Gastrocnemius medialis (tissue), 4 donors: ENCODE measurements at regions not wholly inside any gene's neighbourhood (a gene's known extent, or its start where the extent isn't known, plus 50 kb on each side); places are given as distances from the start of the nearest gene placed in this dataset.
"Not testable (repeated sequence)": the region's sequence is repeated elsewhere in the genome, so short reads cannot be mapped to it uniquely, and the experiment has no call there.

Experiments
- ATAC-seq, 2 donors: fragments of 150-250 bp; one replicate each; pipeline ENCODE4 v1.9.1; 2016
- DNase-seq, 2 donors: peaks; one replicate each; pipeline ENCODE4 v3.0.0-alpha.2; 2019
- H3K27ac ChIP-seq, 4 donors: fragments of 200-600 bp; sonication (generic); 1 replicate in 1 of 4; 2 replicates in 3 of 4; pipeline ENCODE4 v1.5.1; 2016 to 2018; ENCODE audit warnings: mild to moderate bottlenecking in 2 of 4, moderate library complexity in 1 of 4
- H3K27me3 ChIP-seq, 3 donors: fragments of 200-600 bp; sonication (generic) in 2 of 3; 1 replicate in 1 of 3; 2 replicates in 2 of 3; pipeline versions ENCODE4 v1.5.1 to v1.6.0; 2016 to 2019; ENCODE audit warnings: mild to moderate bottlenecking in 1 of 3, moderate library complexity in 1 of 3
- H3K36me3 ChIP-seq, 2 donors: fragments of 200-600 bp; sonication (generic) in 1 of 2; one replicate each; pipeline ENCODE4 v1.5.1; 2017 to 2018
- H3K4me1 ChIP-seq, 2 donors: fragments of 200-600 bp; sonication (generic) in 1 of 2; one replicate each; pipeline ENCODE4 v1.5.1; 2016 to 2017; ENCODE audit warnings: mild to moderate bottlenecking in 2 of 2
- H3K4me3 ChIP-seq, 4 donors: fragments of 200-600 bp; sonication (generic) in 3 of 4; 1 replicate in 1 of 4; 2 replicates in 3 of 4; pipeline ENCODE4 v1.5.1; 2016 to 2019; ENCODE audit warnings: mild to moderate bottlenecking in 2 of 4
- H3K9me3 ChIP-seq, 3 donors: fragments of 200-600 bp; sonication (generic) in 2 of 3; 1 replicate in 1 of 3; 2 replicates in 2 of 3; pipeline ENCODE4 v1.5.1; 2016 to 2019
- POLR2A ChIP-seq, 2 donors: fragments of 450-650 bp; IDR thresholded peaks; one replicate each; pipeline ENCODE4 v1.6.1; 2017; ENCODE audit warnings: antibody characterized with exemption in 2 of 2, mild to moderate bottlenecking in 2 of 2, moderate library complexity in 2 of 2
- in situ Hi-C, 4 donors: fragments of 200-750 bp; cut with MboI; loops; one replicate each; pipeline versions ENCODE4 v1.15.0 to v1.8.0; 2017; ENCODE audit warnings: low sequenced_read_pairs in 4 of 4
- intact Hi-C: fragments of 100-400 bp; cut with DNase I; formaldehyde crosslinking; loops from one replicate; pipeline ENCODE4 v1.15.1; 2023; ENCODE audit warnings: low total_unique reads
- TF ChIP-seq, protein P1 (sequence below), 5 experiments: fragments of 450-650 bp in 3 of 5; fragments of 200-600 bp in 2 of 5; sonication (generic) in 2 of 5; IDR thresholded peaks in 4 of 5; conservative IDR thresholded peaks in 1 of 5; 1 replicate in 4 of 5; 2 replicates in 1 of 5; pipeline ENCODE4 v1.5.1; 2016 to 2019; ENCODE audit warnings: antibody characterized with exemption in 5 of 5, mild to moderate bottlenecking in 3 of 5, moderate library complexity in 3 of 5

DNA sequence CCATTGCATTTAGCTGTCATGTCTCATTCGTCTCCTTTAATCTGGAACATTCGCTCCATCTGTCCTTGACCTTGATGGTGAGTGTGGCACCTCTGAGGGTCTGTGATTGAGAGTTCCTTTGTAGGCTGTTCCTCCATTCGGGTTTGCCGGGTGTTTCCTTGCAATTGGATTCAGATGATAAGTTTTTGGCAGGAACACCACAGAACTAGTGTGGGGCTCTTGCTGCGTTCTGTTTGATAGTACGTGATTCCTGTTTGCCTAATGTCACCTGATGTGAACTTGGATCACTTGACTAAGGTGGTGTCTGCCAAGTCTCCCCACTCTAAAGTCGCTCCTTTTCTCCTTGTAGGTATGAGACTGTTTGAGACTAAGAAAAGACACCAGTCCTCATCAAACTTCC is 109.7 kb upstream of the TMEM45B start:
- DNase-seq, result no peak
- H3K9me3 ChIP-seq, result no peaks in the 10 kb centered on the region
- no peak overlapping the region for H3K27ac ChIP-seq
- TF ChIP-seq, protein P1, sequence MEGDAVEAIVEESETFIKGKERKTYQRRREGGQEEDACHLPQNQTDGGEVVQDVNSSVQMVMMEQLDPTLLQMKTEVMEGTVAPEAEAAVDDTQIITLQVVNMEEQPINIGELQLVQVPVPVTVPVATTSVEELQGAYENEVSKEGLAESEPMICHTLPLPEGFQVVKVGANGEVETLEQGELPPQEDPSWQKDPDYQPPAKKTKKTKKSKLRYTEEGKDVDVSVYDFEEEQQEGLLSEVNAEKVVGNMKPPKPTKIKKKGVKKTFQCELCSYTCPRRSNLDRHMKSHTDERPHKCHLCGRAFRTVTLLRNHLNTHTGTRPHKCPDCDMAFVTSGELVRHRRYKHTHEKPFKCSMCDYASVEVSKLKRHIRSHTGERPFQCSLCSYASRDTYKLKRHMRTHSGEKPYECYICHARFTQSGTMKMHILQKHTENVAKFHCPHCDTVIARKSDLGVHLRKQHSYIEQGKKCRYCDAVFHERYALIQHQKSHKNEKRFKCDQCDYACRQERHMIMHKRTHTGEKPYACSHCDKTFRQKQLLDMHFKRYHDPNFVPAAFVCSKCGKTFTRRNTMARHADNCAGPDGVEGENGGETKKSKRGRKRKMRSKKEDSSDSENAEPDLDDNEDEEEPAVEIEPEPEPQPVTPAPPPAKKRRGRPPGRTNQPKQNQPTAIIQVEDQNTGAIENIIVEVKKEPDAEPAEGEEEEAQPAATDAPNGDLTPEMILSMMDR (IDR thresholded peaks at IDR 0.05 in 4 of 5, conservative IDR thresholded peaks at IDR 0.05 in 1 of 5), result no peak
- H3K4me3 ChIP-seq, result no peak overlapping the region
- in situ Hi-C loops (no loop called here), intact Hi-C loops (no loop called here)
- H3K36me3 ChIP-seq, result no peaks in the 10 kb centered on the region
- H3K4me1 ChIP-seq, result no peaks in the 10 kb centered on the region
- ATAC-seq, result no peak
- no peaks in the 10 kb centered on the region for H3K27me3 ChIP-seq

DNA sequence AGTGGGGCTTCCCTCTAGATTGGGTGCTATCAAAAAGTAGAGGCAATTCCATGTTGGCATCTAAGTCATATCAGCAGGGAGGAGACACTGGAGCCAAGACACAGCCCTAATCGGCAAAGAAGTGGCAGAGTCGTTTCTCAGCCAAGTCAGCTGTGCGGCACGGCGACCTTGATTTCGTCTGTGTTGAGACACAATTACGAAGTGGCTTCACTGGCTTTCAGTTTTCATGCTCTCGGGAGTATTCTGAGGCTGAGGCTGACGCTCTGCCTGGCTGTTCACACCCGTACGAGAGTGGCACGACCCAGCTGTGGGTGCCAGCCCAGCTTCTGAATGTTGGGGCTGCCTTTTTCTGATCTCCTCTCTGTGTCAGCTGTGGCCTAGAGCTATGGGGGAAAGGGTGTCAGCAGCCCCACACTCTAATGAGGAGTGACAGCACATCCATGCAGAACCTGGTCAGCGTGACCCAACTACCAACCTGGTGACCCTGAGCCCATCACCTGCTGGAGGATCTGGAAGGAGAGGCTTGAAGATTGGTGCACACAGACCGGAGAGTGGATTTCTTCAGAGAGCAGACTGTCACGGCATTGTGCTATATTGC is 105.7 kb upstream of the TMEM45B start:
- DNase-seq (no peak), ATAC-seq (no peak)
- Histone ChIP-seq H3K4me3 (no peak overlapping the region), H3K9me3 (no peaks in the 10 kb centered on the region), H3K36me3 (no peaks in the 10 kb centered on the region), H3K27ac (no peak overlapping the region), H3K4me1 (no peaks in the 10 kb centered on the region), H3K27me3 (no peaks in the 10 kb centered on the region)
- in situ Hi-C loops, result no loop called here
- intact Hi-C loops, result no loop called here
- no peak for TF ChIP-seq POLR2A (IDR thresholded peaks at IDR 0.05)

DNA sequence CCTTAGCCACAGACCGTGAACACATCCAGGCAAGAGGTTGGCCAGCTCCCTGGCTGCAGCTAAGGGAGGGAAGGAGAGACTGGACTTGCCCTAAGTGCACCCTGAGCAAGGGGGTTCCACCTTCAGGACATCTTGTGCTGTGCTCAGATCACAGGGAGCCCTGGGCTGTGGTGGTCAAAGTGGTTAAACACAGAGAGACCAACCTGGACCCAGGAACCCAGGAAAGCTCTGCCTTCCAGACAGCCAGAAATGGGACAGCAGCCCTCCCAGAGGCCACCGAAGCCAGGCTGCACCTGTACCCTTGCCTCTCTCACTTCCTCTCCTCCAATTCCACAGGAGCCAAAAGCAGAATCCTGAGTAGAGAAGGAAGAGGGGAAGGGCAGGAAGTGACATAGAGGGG is 105.2 kb upstream of the TMEM45B start:
- intact Hi-C loops, result no loop called here
- Histone ChIP-seq H3K4me3 (no peak overlapping the region), H3K9me3 (no peaks in the 10 kb centered on the region), H3K27ac (no peak overlapping the region), H3K4me1 (no peaks in the 10 kb centered on the region), H3K27me3 (no peaks in the 10 kb centered on the region), H3K36me3 (no peaks in the 10 kb centered on the region)
- ATAC-seq (no peak), DNase-seq (no peak)
- in situ Hi-C loops, result no loop called here
- TF ChIP-seq POLR2A (IDR thresholded peaks at IDR 0.05), result no peak
- TF ChIP-seq, protein P1 (IDR thresholded peaks at IDR 0.05 in 4 of 5, conservative IDR thresholded peaks at IDR 0.05 in 1 of 5), result no peak

DNA sequence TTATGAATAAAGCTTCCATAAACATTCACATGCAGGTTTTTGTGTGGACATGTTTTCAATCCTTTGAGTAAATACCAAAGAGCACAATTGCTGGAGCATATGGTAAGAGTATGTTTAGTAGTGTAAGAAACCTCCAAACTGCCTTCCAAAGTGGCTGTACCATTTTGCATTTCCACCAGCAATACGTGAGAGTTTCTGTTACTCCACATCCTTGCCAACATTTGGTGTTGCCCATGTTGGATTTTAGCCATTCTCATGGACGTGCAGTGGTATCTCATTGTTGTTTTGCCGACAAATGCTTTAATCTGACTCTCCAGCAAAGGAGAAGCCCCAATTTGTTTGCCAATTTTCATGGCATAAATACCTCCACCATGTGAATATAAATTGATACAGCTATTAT is 103.9 kb upstream of the TMEM45B start:
- no peak for TF ChIP-seq POLR2A (IDR thresholded peaks at IDR 0.05)
- TF ChIP-seq, protein P1 (IDR thresholded peaks at IDR 0.05 in 4 of 5, conservative IDR thresholded peaks at IDR 0.05 in 1 of 5), result no peak
- no peaks in the 10 kb centered on the region for H3K36me3 ChIP-seq
- H3K4me3 ChIP-seq, result no peak overlapping the region
- no peak for DNase-seq
- H3K27me3 ChIP-seq, result no peaks in the 10 kb centered on the region
- H3K4me1 ChIP-seq, result no peaks in the 10 kb centered on the region
- ATAC-seq, result no peak
- in situ Hi-C loops (no loop called here), intact Hi-C loops (no loop called here)
- no peaks in the 10 kb centered on the region for H3K9me3 ChIP-seq
- no peak overlapping the region for H3K27ac ChIP-seq

- H3K36me3 ChIP-seq, H3K4me3 ChIP-seq, H3K27ac ChIP-seq, intact Hi-C loops, H3K27me3 ChIP-seq, ATAC-seq, DNase-seq, in situ Hi-C loops, H3K4me1 ChIP-seq, H3K9me3 ChIP-seq: not testable (repeated sequence)
These were observed 103.0 kb upstream of the TMEM45B start for GRCh38 chr11:129712486-129713240.
